RKO (cell line): ENCODE measurements at regions not wholly inside any gene's neighbourhood (a gene's known extent, or its start where the extent isn't known, plus 50 kb on each side); places are given as distances from the start of the nearest gene placed in this dataset.

Experiments used
- DNase-seq: peaks from one replicate; pipeline ENCODE4 v3.0.0-alpha.2; 2016; ENCODE audit warnings: low spot score

GRCh38 chr16:86117756-86118155 is 218.8 kb downstream of the IRF8 start:
- DNase-seq = no peak

- no peak for DNase-seq
Measured at GRCh38 chr16:86118467-86119307, 219.7 kb downstream of the IRF8 start.

- DNase-seq = peak; percentile 16
Measured at GRCh38 chr16:86120201-86121192, 221.5 kb downstream of the IRF8 start.

- no peak for DNase-seq
Measured at GRCh38 chr16:86121374-86122010, 222.5 kb downstream of the IRF8 start.

GRCh38 chr16:86122681-86123342 is 223.8 kb downstream of the IRF8 start:
- no peak for DNase-seq

- DNase-seq = no peak
Measured at GRCh38 chr16:86124321-86124720, 225.4 kb downstream of the IRF8 start.

GRCh38 chr16:86126891-86127290 is 227.9 kb downstream of the IRF8 start:
- DNase-seq = no peak

GRCh38 chr16:86127366-86127765 is 228.4 kb downstream of the IRF8 start:
- no peak for DNase-seq

- no peak for DNase-seq
Measured at GRCh38 chr16:86128246-86128645, 229.3 kb downstream of the IRF8 start.

GRCh38 chr16:86129541-86129940 is 230.6 kb downstream of the IRF8 start:
- no peak for DNase-seq

GRCh38 chr16:86133377-86133776 is 234.4 kb downstream of the IRF8 start:
- no peak for DNase-seq

- no peak for DNase-seq
Measured at GRCh38 chr16:86133847-86134375, 234.9 kb downstream of the IRF8 start.

GRCh38 chr16:86134802-86135461 is 236.0 kb downstream of the IRF8 start:
- no peak for DNase-seq

GRCh38 chr16:86137359-86137758 is 238.4 kb downstream of the IRF8 start:
- DNase-seq = no peak

- DNase-seq = no peak
Measured at GRCh38 chr16:86138121-86139085, 239.4 kb downstream of the IRF8 start.

- no peak for DNase-seq
Measured at GRCh38 chr16:86142801-86143236, 243.9 kb downstream of the IRF8 start.

- no peak for DNase-seq
Measured at GRCh38 chr16:86143666-86144065, 244.7 kb downstream of the IRF8 start.

GRCh38 chr16:86145669-86146068 is 246.7 kb downstream of the IRF8 start:
- DNase-seq = no peak

- DNase-seq = no peak
Measured at GRCh38 chr16:86150641-86151238, 251.8 kb downstream of the IRF8 start.
